ENCODE measurements at regions not wholly inside any gene's neighbourhood (a gene's known extent, or its start where the extent isn't known, plus 50 kb on each side); places are given as distances from the start of the nearest gene placed in this dataset.

GRCh38 chr5:105134328-105134727 lies 1571.7 kb upstream of the NUDT12 start:
- Histone ChIP-seq H3F3A (ENCODE audit: insufficient read depth, low read length) (no peaks in the 10 kb centered on the region), H3K79me2 (ENCODE audit: insufficient read depth, low read length) (no peaks in the 10 kb centered on the region), H3K4me3 (ENCODE audit: low read depth, low read length, poor library complexity, severe bottlenecking) (no peak overlapping the region), H3K27ac (ENCODE audit: low read depth, low read length, poor library complexity, severe bottlenecking) (no peak overlapping the region), H3K4me2 (ENCODE audit: low read length) (no peak overlapping the region), H3K36me3 (ENCODE audit: insufficient read depth, low read length) (no peaks in the 10 kb centered on the region), H4K20me1 (ENCODE audit: insufficient read depth, low read length) (no peaks in the 10 kb centered on the region), H3K9me2 (ENCODE audit: low read depth, low read length) (no peaks in the 10 kb centered on the region), H3K9ac (ENCODE audit: low read length) (no peak overlapping the region), H3K9me3 (ENCODE audit: low read length) (no peaks in the 10 kb centered on the region), H3K27me3 (ENCODE audit: insufficient read depth, low read length) (no peaks in the 10 kb centered on the region), H2AFZ (ENCODE audit: low read length) (no peak overlapping the region), H3K4me1 (ENCODE audit: insufficient read depth, low read length, severe bottlenecking) (no peaks in the 10 kb centered on the region)
- TF ChIP-seq CTCF (IDR thresholded peaks at IDR 0.05; ENCODE audit: low read length) (no peak), EZH2 (IDR thresholded peaks at IDR 0.05; ENCODE audit: borderline replicate concordance, low read length) (no peak)

GRCh38 chr5:105133087-105133486 lies 1570.5 kb upstream of the NUDT12 start:
- Histone ChIP-seq H3K4me2 (ENCODE audit: low read length) (no peak overlapping the region), H3K4me1 (ENCODE audit: insufficient read depth, low read length, severe bottlenecking) (no peaks in the 10 kb centered on the region), H4K20me1 (ENCODE audit: insufficient read depth, low read length) (no peaks in the 10 kb centered on the region), H3K79me2 (ENCODE audit: insufficient read depth, low read length) (no peaks in the 10 kb centered on the region), H2AFZ (ENCODE audit: low read length) (no peak overlapping the region), H3K27me3 (ENCODE audit: insufficient read depth, low read length) (no peaks in the 10 kb centered on the region), H3K9me2 (ENCODE audit: low read depth, low read length) (no peaks in the 10 kb centered on the region), H3K36me3 (ENCODE audit: insufficient read depth, low read length) (no peaks in the 10 kb centered on the region), H3K27ac (ENCODE audit: low read depth, low read length, poor library complexity, severe bottlenecking) (no peak overlapping the region), H3F3A (ENCODE audit: insufficient read depth, low read length) (no peaks in the 10 kb centered on the region), H3K4me3 (ENCODE audit: low read depth, low read length, poor library complexity, severe bottlenecking) (no peak overlapping the region), H3K9me3 (ENCODE audit: low read length) (no peaks in the 10 kb centered on the region), H3K9ac (ENCODE audit: low read length) (no peak overlapping the region)
- TF ChIP-seq CTCF (IDR thresholded peaks at IDR 0.05; ENCODE audit: low read length) (no peak), EZH2 (IDR thresholded peaks at IDR 0.05; ENCODE audit: borderline replicate concordance, low read length) (no peak)

- no peaks in the 10 kb centered on the region for H3K9me2 ChIP-seq (ENCODE audit: low read depth, low read length)
- no peaks in the 10 kb centered on the region for H3K36me3 ChIP-seq (ENCODE audit: insufficient read depth, low read length)
- H3K4me1 ChIP-seq (ENCODE audit: insufficient read depth, low read length, severe bottlenecking) = no peaks in the 10 kb centered on the region
- no peaks in the 10 kb centered on the region for H3K9me3 ChIP-seq (ENCODE audit: low read length)
- no peak for TF ChIP-seq CTCF (IDR thresholded peaks at IDR 0.05; ENCODE audit: low read length)
- no peak for TF ChIP-seq EZH2 (IDR thresholded peaks at IDR 0.05; ENCODE audit: borderline replicate concordance, low read length)
- no peak overlapping the region for H3K9ac ChIP-seq (ENCODE audit: low read length)
- H4K20me1 ChIP-seq (ENCODE audit: insufficient read depth, low read length) = no peaks in the 10 kb centered on the region
- H3K4me3 ChIP-seq (ENCODE audit: low read depth, low read length, poor library complexity, severe bottlenecking) = no peak overlapping the region
- H2AFZ ChIP-seq (ENCODE audit: low read length) = no peak overlapping the region
- no peaks in the 10 kb centered on the region for H3K27me3 ChIP-seq (ENCODE audit: insufficient read depth, low read length)
- no peak overlapping the region for H3K27ac ChIP-seq (ENCODE audit: low read depth, low read length, poor library complexity, severe bottlenecking)
- H3K79me2 ChIP-seq (ENCODE audit: insufficient read depth, low read length) = no peaks in the 10 kb centered on the region
- no peak overlapping the region for H3K4me2 ChIP-seq (ENCODE audit: low read length)
- H3F3A ChIP-seq (ENCODE audit: insufficient read depth, low read length) = no peaks in the 10 kb centered on the region
Measured at GRCh38 chr5:105132581-105132980, 1570.0 kb upstream of the NUDT12 start.
